ENCODE measurements at regions not wholly inside any gene's neighbourhood (a gene's known extent, or its start where the extent isn't known, plus 50 kb on each side); places are given as distances from the start of the nearest gene placed in this dataset.

- no peak overlapping the region for H3K4me2 ChIP-seq
- TF ChIP-seq CTCF (IDR thresholded peaks at IDR 0.05; ENCODE audit: poor library complexity) (no peak), EZH2 (IDR thresholded peaks at IDR 0.05; ENCODE audit: borderline replicate concordance) (no peak), EZH2phosphoT487 (IDR thresholded peaks at IDR 0.05; ENCODE audit: low read depth, severe bottlenecking, unreplicated experiment) (no peak)
- no peaks in the 10 kb centered on the region for H3K4me1 ChIP-seq (ENCODE audit: insufficient read depth)
- no peaks in the 10 kb centered on the region for H4K20me1 ChIP-seq (ENCODE audit: insufficient read depth, poor library complexity, severe bottlenecking)
- no peaks in the 10 kb centered on the region for H3K79me2 ChIP-seq
- no peaks in the 10 kb centered on the region for H3K9me2 ChIP-seq (replicated peaks; ENCODE audit: insufficient read depth)
- no peak for DNase-seq (ENCODE audit: low spot score)
- WGBS (ENCODE audit: low lambda C conversion rate, missing lambda C conversion rate): 89% methylated on average over 2 of the region's 2 CpGs
- no peaks in the 10 kb centered on the region for H3K27me3 ChIP-seq
- H3K4me3 ChIP-seq: no peak overlapping the region
- H3K27ac ChIP-seq: peak overlapping the region; percentile 88
- no peaks in the 10 kb centered on the region for H3K9me3 ChIP-seq (ENCODE audit: low read depth)
- H2AFZ ChIP-seq: no peak overlapping the region
- H3K36me3 ChIP-seq (replicated peaks; ENCODE audit: insufficient read depth, low read depth): no peaks in the 10 kb centered on the region
These were observed 195.4 kb upstream of the PGRMC2 start for GRCh38 chr4:128483041-128483440.

DNA sequence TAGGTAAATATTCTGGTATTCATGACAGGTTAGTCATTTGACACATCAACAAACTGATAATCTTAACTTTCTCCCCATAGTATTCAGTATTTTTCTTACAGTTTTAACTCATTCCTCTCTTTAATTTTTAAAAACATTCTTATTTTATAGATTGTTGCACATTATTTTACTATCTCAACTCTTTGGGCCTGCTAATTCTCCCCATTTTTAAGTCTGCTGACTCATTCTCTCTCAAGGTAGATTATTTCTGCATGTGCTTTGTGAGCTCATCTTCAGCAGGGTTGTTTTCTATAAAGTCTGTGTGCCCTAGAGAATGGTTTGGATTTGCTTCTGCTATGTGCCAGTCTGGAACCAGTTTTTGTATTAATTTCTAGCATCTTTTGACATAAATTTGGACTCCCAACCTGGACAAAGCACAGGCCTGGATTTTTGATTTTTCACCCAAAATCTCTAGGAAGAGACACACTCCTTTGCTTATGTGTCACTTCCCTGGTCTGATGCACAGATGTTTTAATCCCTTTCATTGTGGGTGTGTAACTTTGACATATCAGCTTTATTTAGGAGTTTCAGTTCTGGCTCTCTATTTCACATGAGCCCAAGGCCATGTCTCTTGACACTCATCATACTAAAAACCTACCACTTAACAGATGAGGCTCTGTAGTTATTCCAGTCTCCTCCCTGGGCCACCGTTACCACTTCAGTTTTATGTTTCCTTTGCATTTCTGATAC, 194.3 kb upstream of the PGRMC2 start:
- WGBS (ENCODE audit: low lambda C conversion rate, missing lambda C conversion rate): 80% methylated on average over 1 of the region's 1 CpG
- Histone ChIP-seq H3K36me3 (replicated peaks; ENCODE audit: insufficient read depth, low read depth) (no peaks in the 10 kb centered on the region), H3K4me3 (no peak overlapping the region), H3K79me2 (no peaks in the 10 kb centered on the region), H3K4me2 (no peak overlapping the region), H3K9me2 (replicated peaks; ENCODE audit: insufficient read depth) (no peaks in the 10 kb centered on the region), H4K20me1 (ENCODE audit: insufficient read depth, poor library complexity, severe bottlenecking) (no peaks in the 10 kb centered on the region), H2AFZ (no peak overlapping the region), H3K27me3 (no peaks in the 10 kb centered on the region), H3K27ac (no peak overlapping the region), H3K9me3 (ENCODE audit: low read depth) (no peaks in the 10 kb centered on the region), H3K4me1 (ENCODE audit: insufficient read depth) (no peaks in the 10 kb centered on the region)
- DNase-seq (ENCODE audit: low spot score): no peak
- TF ChIP-seq CTCF (IDR thresholded peaks at IDR 0.05; ENCODE audit: poor library complexity): no peak
- TF ChIP-seq EZH2phosphoT487 (IDR thresholded peaks at IDR 0.05; ENCODE audit: low read depth, severe bottlenecking, unreplicated experiment): no peak
- TF ChIP-seq EZH2 (IDR thresholded peaks at IDR 0.05; ENCODE audit: borderline replicate concordance): no peak

GRCh38 chr4:128480945-128481344, 193.3 kb upstream of the PGRMC2 start:
- H3K4me3 ChIP-seq: no peak overlapping the region
- whole genome bisulfite sequencing (ENCODE audit: low lambda C conversion rate, missing lambda C conversion rate): 86% methylated on average over 1 of the region's 1 CpG

More at GRCh38 chr4:128480945-128481344, 193.3 kb upstream of the PGRMC2 start:
- no peak for TF ChIP-seq EZH2phosphoT487 (IDR thresholded peaks at IDR 0.05; ENCODE audit: low read depth, severe bottlenecking, unreplicated experiment)
- no peak for TF ChIP-seq EZH2 (IDR thresholded peaks at IDR 0.05; ENCODE audit: borderline replicate concordance)
- TF ChIP-seq CTCF (IDR thresholded peaks at IDR 0.05; ENCODE audit: poor library complexity): no peak
- no peaks in the 10 kb centered on the region for H4K20me1 ChIP-seq (ENCODE audit: insufficient read depth, poor library complexity, severe bottlenecking)
- H2AFZ ChIP-seq: no peak overlapping the region
- no peaks in the 10 kb centered on the region for H3K9me3 ChIP-seq (ENCODE audit: low read depth)
- no peak for DNase-seq (ENCODE audit: low spot score)
- H3K27ac ChIP-seq: no peak overlapping the region
- H3K4me1 ChIP-seq (ENCODE audit: insufficient read depth): no peaks in the 10 kb centered on the region
- H3K9me2 ChIP-seq (replicated peaks; ENCODE audit: insufficient read depth): no peaks in the 10 kb centered on the region
- no peaks in the 10 kb centered on the region for H3K36me3 ChIP-seq (replicated peaks; ENCODE audit: insufficient read depth, low read depth)
- no peak overlapping the region for H3K4me2 ChIP-seq
- no peaks in the 10 kb centered on the region for H3K27me3 ChIP-seq
- H3K79me2 ChIP-seq: no peaks in the 10 kb centered on the region

Measured in hepatocyte (in vitro differentiated cells).